Fibroblast of mammary gland (primary cell): ENCODE measurements at regions not wholly inside any gene's neighbourhood (a gene's known extent, or its start where the extent isn't known, plus 50 kb on each side); places are given as distances from the start of the nearest gene placed in this dataset.

ENCODE experiments used
- DNase-seq: peaks from one replicate; pipeline ENCODE4 v3.0.0-alpha.2; 2010; ENCODE audit warnings: low read depth
- H3K4me3 ChIP-seq: 2 replicates; pipeline ENCODE4 v1.5.1; 2011; ENCODE audit warnings: low read depth, mild to moderate bottlenecking, low read length, moderate library complexity; ENCODE audit not compliant: control insufficient read depth
- TF ChIP-seq, protein P1 (sequence below): conservative IDR thresholded peaks from 2 replicates; pipeline ENCODE4 v1.5.1; 2011; ENCODE audit warnings: low read depth, low read length, inconsistent platforms; ENCODE audit not compliant: control insufficient read depth, insufficient read depth

DNA sequence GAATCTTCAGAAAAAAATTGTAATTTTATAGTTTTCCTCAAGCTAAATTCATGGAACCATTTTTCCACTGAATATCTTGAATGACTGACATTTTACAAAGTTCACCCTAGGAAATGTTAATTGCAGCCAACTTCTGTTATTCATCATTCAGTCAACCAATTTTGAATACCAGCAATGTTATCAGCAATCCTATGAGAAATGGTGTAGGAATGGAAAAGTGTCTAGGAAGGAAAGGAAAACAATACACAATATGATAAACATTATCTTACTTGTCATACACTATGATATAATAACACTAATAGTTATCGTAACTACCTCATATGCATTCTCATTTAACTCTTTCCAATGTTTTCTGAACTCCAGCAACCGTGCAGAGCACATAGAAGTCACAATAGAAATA lies 790.5 kb upstream of the LRRC4C start:
- DNase-seq = no peak
- H3K4me3 ChIP-seq = no peak overlapping the region
- TF ChIP-seq, protein P1, sequence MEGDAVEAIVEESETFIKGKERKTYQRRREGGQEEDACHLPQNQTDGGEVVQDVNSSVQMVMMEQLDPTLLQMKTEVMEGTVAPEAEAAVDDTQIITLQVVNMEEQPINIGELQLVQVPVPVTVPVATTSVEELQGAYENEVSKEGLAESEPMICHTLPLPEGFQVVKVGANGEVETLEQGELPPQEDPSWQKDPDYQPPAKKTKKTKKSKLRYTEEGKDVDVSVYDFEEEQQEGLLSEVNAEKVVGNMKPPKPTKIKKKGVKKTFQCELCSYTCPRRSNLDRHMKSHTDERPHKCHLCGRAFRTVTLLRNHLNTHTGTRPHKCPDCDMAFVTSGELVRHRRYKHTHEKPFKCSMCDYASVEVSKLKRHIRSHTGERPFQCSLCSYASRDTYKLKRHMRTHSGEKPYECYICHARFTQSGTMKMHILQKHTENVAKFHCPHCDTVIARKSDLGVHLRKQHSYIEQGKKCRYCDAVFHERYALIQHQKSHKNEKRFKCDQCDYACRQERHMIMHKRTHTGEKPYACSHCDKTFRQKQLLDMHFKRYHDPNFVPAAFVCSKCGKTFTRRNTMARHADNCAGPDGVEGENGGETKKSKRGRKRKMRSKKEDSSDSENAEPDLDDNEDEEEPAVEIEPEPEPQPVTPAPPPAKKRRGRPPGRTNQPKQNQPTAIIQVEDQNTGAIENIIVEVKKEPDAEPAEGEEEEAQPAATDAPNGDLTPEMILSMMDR = no peak

GRCh38 chr11:42251984-42252383 lies 792.5 kb upstream of the LRRC4C start:
- H3K4me3 ChIP-seq = no peak overlapping the region
- DNase-seq = peak; percentile 7
- TF ChIP-seq, protein P1 = no peak

- TF ChIP-seq, protein P1 = no peak
- DNase-seq = no peak
- no peak overlapping the region for H3K4me3 ChIP-seq
These were observed 793.7 kb upstream of the LRRC4C start for GRCh38 chr11:42253156-42253555.

- TF ChIP-seq, protein P1 = no peak
- no peak for DNase-seq
- no peak overlapping the region for H3K4me3 ChIP-seq
These were observed 796.5 kb upstream of the LRRC4C start for GRCh38 chr11:42255906-42256305.

DNA sequence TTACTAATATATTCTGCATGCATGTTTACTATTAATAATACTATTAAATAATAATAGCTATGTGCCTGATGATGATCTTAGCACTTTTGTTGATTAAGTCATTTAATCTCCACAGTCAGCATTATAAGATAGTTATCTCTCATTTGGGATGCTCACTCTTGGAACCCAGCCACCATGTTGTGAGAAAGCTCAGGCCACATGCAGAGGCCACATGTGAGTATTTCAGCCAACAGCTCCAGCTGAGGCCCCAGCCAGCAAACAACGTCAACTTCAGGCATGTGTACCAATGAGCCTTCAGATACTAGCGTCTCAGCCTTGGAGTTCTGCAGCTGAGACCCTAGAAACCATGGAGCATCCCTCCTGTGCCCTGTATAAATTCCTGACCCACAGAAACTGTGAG lies 798.1 kb upstream of the LRRC4C start:
- TF ChIP-seq, protein P1 = no peak
- H3K4me3 ChIP-seq = no peak overlapping the region
- DNase-seq = no peak

DNA sequence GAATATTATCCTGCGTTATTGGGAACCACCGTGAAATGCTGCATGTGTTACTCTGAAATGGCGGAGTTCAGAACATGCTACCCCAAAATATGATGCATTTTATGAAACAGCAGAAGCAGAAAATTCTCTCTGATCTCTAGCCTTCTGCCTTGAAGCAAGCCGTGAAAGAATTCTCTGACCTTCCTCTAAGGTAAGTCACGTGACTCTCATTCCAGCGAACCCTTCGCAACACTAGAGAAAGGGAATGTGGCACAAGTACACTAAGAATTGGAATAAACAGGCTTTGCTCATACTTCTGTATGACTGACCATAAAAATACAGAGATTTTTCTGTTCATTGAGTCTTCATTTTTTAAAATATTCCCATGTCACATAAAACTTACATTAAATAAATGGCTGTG lies 805.6 kb upstream of the LRRC4C start:
- H3K4me3 ChIP-seq = no peak overlapping the region
- TF ChIP-seq, protein P1 = no peak

DNA sequence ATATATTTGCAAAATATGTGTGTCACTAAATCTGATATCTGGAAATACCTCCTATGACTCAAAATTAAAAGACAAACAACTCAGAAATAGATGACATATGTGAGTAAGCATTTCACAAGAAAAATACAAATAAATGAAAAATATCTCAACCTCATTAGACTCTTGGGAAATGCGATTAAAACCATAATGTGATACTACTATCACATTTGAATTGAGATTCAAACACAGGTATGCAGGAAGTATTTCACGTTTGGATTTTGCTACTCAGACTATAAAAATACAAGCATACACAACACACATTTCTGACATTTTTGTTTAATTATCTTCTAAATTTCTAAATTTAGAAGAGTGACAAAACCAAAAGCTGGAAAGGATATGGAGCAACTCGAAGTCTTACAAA lies 811.9 kb upstream of the LRRC4C start:
- no peak overlapping the region for H3K4me3 ChIP-seq
- TF ChIP-seq, protein P1 = no peak
- DNase-seq = no peak

More for the DNA sequence above, 805.6 kb upstream of the LRRC4C start:
- DNase-seq = no peak
